GM19452 (cell line): ENCODE measurements at regions not wholly inside any gene's neighbourhood (a gene's known extent, or its start where the extent isn't known, plus 50 kb on each side); places are given as distances from the start of the nearest gene placed in this dataset.
"Not testable (repeated sequence)": the region's sequence is repeated elsewhere in the genome, so short reads cannot be mapped to it uniquely, and the experiment has no call there.

ENCODE experiments used
- ATAC-seq: cut with Tn5 transposase; IDR thresholded peaks from one replicate; pipeline ENCODE4 v1.9.1; 2021; ENCODE audit not compliant: unreplicated experiment

GRCh38 chr17:5745111-5745813, 161.0 kb upstream of the NLRP1 start:
- ATAC-seq, result no peak

GRCh38 chr17:5747276-5747675, 163.0 kb upstream of the NLRP1 start:
- ATAC-seq, result no peak

- ATAC-seq, result no peak
Measured at GRCh38 chr17:5747964-5748363, 163.7 kb upstream of the NLRP1 start.

- no peak for ATAC-seq
Measured at GRCh38 chr17:5753421-5753820, 169.1 kb upstream of the NLRP1 start.

- ATAC-seq, result no peak
Measured at GRCh38 chr17:5757314-5757907, 173.1 kb upstream of the NLRP1 start.

- ATAC-seq, result no peak
Measured at GRCh38 chr17:5758651-5759050, 174.3 kb upstream of the NLRP1 start.

GRCh38 chr17:5759501-5759925, 175.2 kb upstream of the NLRP1 start:
- no peak for ATAC-seq

- no peak for ATAC-seq
Measured at GRCh38 chr17:5762191-5762590, 177.9 kb upstream of the NLRP1 start.

- ATAC-seq, result no peak
Measured at GRCh38 chr17:5763595-5764306, 179.4 kb upstream of the NLRP1 start.

GRCh38 chr17:5769593-5770354, 185.5 kb upstream of the NLRP1 start:
- ATAC-seq, result no peak

GRCh38 chr17:5770441-5771270, 186.3 kb upstream of the NLRP1 start:
- ATAC-seq, result no peak

- not testable (repeated sequence) for ATAC-seq
Measured at GRCh38 chr17:5771271-5771577, 186.9 kb upstream of the NLRP1 start.

GRCh38 chr17:5772017-5772416, 187.7 kb upstream of the NLRP1 start:
- not testable (repeated sequence) for ATAC-seq

- ATAC-seq, result no peak
Measured at GRCh38 chr17:5772720-5773119, 188.4 kb upstream of the NLRP1 start.

GRCh38 chr17:5773816-5774360, 189.6 kb upstream of the NLRP1 start:
- no peak for ATAC-seq

GRCh38 chr17:5775098-5775497, 190.8 kb upstream of the NLRP1 start:
- ATAC-seq, result no peak

GRCh38 chr17:5780476-5780875, 196.2 kb upstream of the NLRP1 start:
- no peak for ATAC-seq

GRCh38 chr17:5781236-5781927, 197.1 kb upstream of the NLRP1 start:
- ATAC-seq, result no peak

GRCh38 chr17:5783269-5783668, 199.0 kb upstream of the NLRP1 start:
- no peak for ATAC-seq

GRCh38 chr17:5783851-5784250, 199.5 kb upstream of the NLRP1 start:
- ATAC-seq, result no peak
